Neuronal stem cell (in vitro differentiated cells): ENCODE measurements at regions not wholly inside any gene's neighbourhood (a gene's known extent, or its start where the extent isn't known, plus 50 kb on each side); places are given as distances from the start of the nearest gene placed in this dataset.

ENCODE experiments used
- DNase-seq: peaks from one replicate; pipeline ENCODE4 v3.0.0-alpha.2; 2013; ENCODE audit warnings: low spot score
- H2AFZ ChIP-seq: one replicate; pipeline ENCODE4 v1.6.1; 2013; ENCODE audit warnings: mild to moderate bottlenecking, low read length, inconsistent platforms
- H2AK5ac ChIP-seq: 2 replicates; pipeline ENCODE4 v1.6.1; 2013; ENCODE audit warnings: low read depth, mild to moderate bottlenecking, inconsistent platforms, low read length, moderate library complexity, mixed read lengths
- H2BK120ac ChIP-seq: 2 replicates; pipeline ENCODE4 v1.6.1; 2013; ENCODE audit warnings: low read depth, mild to moderate bottlenecking, inconsistent platforms, low read length, moderate library complexity, mixed read lengths
- H2BK12ac ChIP-seq: one replicate; pipeline ENCODE4 v1.6.1; 2013; ENCODE audit warnings: low read length, inconsistent platforms
- H2BK15ac ChIP-seq: 2 replicates; pipeline ENCODE4 v1.6.1; 2013; ENCODE audit warnings: mild to moderate bottlenecking, low read length, inconsistent platforms, mixed read lengths
- H2BK5ac ChIP-seq: one replicate; pipeline ENCODE4 v1.6.1; 2013; ENCODE audit warnings: inconsistent platforms, mild to moderate bottlenecking, low read length, moderate library complexity
- H3K14ac ChIP-seq: one replicate; pipeline ENCODE4 v1.6.1; 2013; ENCODE audit warnings: low read length, inconsistent platforms
- H3K18ac ChIP-seq: 2 replicates; pipeline ENCODE4 v1.6.1; 2013; ENCODE audit warnings: low read length, inconsistent platforms
- H3K23ac ChIP-seq: 2 replicates; pipeline ENCODE4 v1.6.1; 2013; ENCODE audit warnings: low read depth, mild to moderate bottlenecking, mixed read lengths, low read length, inconsistent platforms; ENCODE audit not compliant: poor library complexity
- H3K27ac ChIP-seq: replicated peaks from 3 replicates; pipeline ENCODE4 v1.5.1; 2013; ENCODE audit warnings: low read length, inconsistent platforms
- H3K27me3 ChIP-seq, 3 experiments: 2 replicates each; pipeline ENCODE4 v1.6.1; 2013; ENCODE audit warnings: low read length in 3 of 3, mild to moderate bottlenecking in 2 of 3, inconsistent platforms in 1 of 3, low read depth in 1 of 3, mixed read lengths in 1 of 3, moderate library complexity in 1 of 3; ENCODE audit not compliant: control insufficient read depth in 3 of 3, insufficient read depth in 3 of 3
- H3K36me3 ChIP-seq, 2 donors: replicated peaks in 1 of 2; 2 replicates each; pipeline ENCODE4 v1.6.1; 2013; ENCODE audit warnings: low read length in 2 of 2; ENCODE audit not compliant: control insufficient read depth in 2 of 2, insufficient read depth in 2 of 2
- H3K4ac ChIP-seq: 2 replicates; pipeline ENCODE4 v1.6.1; 2013; ENCODE audit warnings: inconsistent platforms, mild to moderate bottlenecking, low read length, moderate library complexity
- H3K4me1 ChIP-seq, 2 donors: 1 replicate in 1 of 2; 2 replicates in 1 of 2; pipeline ENCODE4 v1.6.1; 2013; ENCODE audit warnings: low read length in 2 of 2, low read depth in 1 of 2; ENCODE audit not compliant: control insufficient read depth in 2 of 2, insufficient read depth in 1 of 2
- H3K4me2 ChIP-seq: one replicate; pipeline ENCODE4 v1.6.1; 2013; ENCODE audit warnings: mild to moderate bottlenecking, low read length, inconsistent platforms; ENCODE audit not compliant: insufficient read depth, poor library complexity, severe bottlenecking
- H3K4me3 ChIP-seq, 2 donors: 2 replicates each; pipeline ENCODE4 v1.5.1; 2013; ENCODE audit warnings: low read length in 2 of 2, mild to moderate bottlenecking in 2 of 2, inconsistent platforms in 1 of 2, moderate library complexity in 1 of 2
- H3K79me1 ChIP-seq: one replicate; pipeline ENCODE4 v1.6.1; 2013; ENCODE audit warnings: low read depth, mild to moderate bottlenecking, inconsistent platforms, low read length, moderate library complexity
- H3K9ac ChIP-seq: one replicate; pipeline ENCODE4 v1.6.1; 2013; ENCODE audit warnings: mild to moderate bottlenecking, low read depth, low read length, inconsistent platforms; ENCODE audit not compliant: poor library complexity
- H3K9me3 ChIP-seq, 2 donors: replicated peaks in 1 of 2; 2 replicates each; pipeline versions ENCODE3 to v1.6.1; 2013; ENCODE audit warnings: low read length in 2 of 2, mild to moderate bottlenecking in 2 of 2, inconsistent platforms in 1 of 2, low read depth in 1 of 2, mixed read lengths in 1 of 2, moderate library complexity in 1 of 2; ENCODE audit not compliant: control insufficient read depth in 2 of 2, insufficient read depth in 1 of 2
- H4K8ac ChIP-seq: one replicate; pipeline ENCODE4 v1.6.1; 2013; ENCODE audit warnings: low read depth, mild to moderate bottlenecking, inconsistent platforms, low read length, moderate library complexity
- H4K91ac ChIP-seq: one replicate; pipeline ENCODE4 v1.6.1; 2013; ENCODE audit warnings: low read length, low read depth, mild to moderate bottlenecking, inconsistent platforms; ENCODE audit not compliant: poor library complexity
- WGBS, 2 donors: extraction: QIAGEN DNeasy Blood & Tissue Kit; methylation state at CpG; one replicate each; pipeline ENCODE4 v1.1.7; 2013; ENCODE audit warnings: missing lambda C conversion rate in 2 of 2, mixed read lengths in 1 of 2; ENCODE audit not compliant: insufficient read length in 2 of 2, insufficient replicate concordance in 1 of 2; ENCODE audit errors: extremely low coverage in 2 of 2; 5-methylcytosine and 5-hydroxymethylcytosine counted together

DNA sequence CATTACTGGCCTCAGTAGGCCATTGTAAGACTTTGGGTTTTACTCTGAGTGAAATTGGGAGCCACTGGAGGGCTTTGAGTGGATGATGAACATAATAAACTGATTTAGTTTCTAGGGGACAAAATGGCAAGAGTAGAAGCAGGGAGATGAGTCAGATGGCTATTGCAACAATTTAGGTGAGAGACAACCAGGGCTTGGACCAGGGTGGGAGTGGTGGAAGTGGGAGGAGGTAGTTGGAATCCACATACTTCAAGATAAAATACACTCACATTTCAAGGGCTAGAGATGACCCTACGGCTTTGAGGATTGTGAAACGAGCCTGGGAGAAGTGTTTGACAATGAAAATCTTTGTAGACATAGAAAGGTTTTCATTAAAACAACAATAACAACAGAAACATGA is 136.3 kb downstream of the ACTBL2 start:
- Histone ChIP-seq H3K23ac (no peak overlapping the region), H3K36me3 (no peaks in the 10 kb centered on the region), H3K9me3 (peaks cover 0 to 2% of the 10 kb centered on the region in 2 donors), H2BK15ac (no peak overlapping the region), H3K4me3 (no peak overlapping the region), H3K79me1 (no peaks in the 10 kb centered on the region), H3K9ac (no peak overlapping the region), H2AFZ (no peak overlapping the region), H2BK120ac (no peak overlapping the region), H3K18ac (no peak overlapping the region), H3K4me1 (no peaks in the 10 kb centered on the region), H3K4ac (no peak overlapping the region), H3K27me3 (peaks cover 0 to 8% (median 0%) of the 10 kb centered on the region in 3 experiments), H2BK12ac (no peak overlapping the region), H2AK5ac (no peak overlapping the region), H3K4me2 (no peak overlapping the region), H4K91ac (no peak overlapping the region), H4K8ac (no peak overlapping the region), H3K14ac (no peak overlapping the region), H2BK5ac (no peak overlapping the region), H3K27ac (no peak overlapping the region)
- WGBS, 2 donors: no CpG with 5 or more reads among the region's 2 CpGs
- no peak for DNase-seq

DNA sequence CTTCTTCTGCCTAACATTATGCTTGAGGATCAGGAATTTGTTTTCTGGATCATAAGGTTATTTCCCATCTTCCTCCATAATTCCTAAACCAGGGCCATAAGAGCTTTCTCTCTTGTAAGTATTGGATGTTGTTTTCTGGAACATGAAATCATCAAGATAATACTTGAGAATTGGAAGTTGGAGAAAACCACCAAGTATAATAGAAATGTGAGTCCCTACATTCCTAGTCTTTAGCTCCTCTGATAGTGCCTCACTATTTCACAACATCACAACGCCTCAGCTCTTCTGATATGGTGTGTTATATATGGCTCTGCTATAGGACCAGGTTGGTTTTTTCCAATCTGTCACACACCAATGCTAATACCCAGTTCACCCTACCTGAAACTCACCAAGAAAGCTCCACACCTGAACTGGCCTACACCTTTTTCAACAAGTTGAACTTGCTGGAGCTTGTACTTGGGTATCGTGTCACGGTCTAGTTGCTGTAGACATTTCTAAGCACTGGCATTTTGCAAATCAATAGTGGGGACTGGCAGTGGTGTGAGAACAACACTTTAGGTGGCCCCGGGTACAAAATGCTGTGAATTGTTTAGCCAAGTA is 141.1 kb downstream of the ACTBL2 start:
- Histone ChIP-seq H3K4ac (no peak overlapping the region), H2BK15ac (no peak overlapping the region), H3K9me3 (no peaks in the 10 kb centered on the region), H2BK120ac (no peak overlapping the region), H2AFZ (no peak overlapping the region), H2BK12ac (no peak overlapping the region), H2BK5ac (no peak overlapping the region), H3K9ac (no peak overlapping the region), H3K23ac (no peak overlapping the region), H3K4me2 (no peak overlapping the region), H3K36me3 (no peaks in the 10 kb centered on the region), H3K4me3 (no peak overlapping the region), H3K27ac (no peak overlapping the region), H2AK5ac (no peak overlapping the region), H3K79me1 (no peaks in the 10 kb centered on the region), H4K8ac (no peak overlapping the region), H3K27me3 (no peaks in the 10 kb centered on the region), H3K4me1 (no peaks in the 10 kb centered on the region), H3K18ac (no peak overlapping the region), H4K91ac (no peak overlapping the region), H3K14ac (no peak overlapping the region)
- no CpG with 5 or more reads among the region's 4 CpGs for WGBS, 2 donors
- DNase-seq: no peak

DNA sequence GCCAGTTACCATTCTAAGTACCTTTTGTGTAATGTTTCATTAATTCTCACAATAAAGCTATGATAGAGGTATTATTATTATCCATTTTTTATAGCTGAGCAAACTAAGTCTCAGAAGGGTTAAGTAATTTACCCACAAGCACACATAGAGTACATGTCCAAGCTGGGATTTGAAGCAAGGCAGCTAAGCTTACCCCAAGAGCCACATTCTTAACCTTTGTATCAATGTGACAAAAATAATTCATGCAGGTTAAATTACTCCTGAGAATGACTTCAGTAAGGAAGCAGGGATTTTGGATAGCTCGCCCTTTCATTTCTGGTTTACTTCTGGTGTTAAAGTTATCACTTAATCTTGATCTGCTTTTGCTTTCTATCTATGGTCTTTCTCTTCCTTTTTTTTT is 141.9 kb downstream of the ACTBL2 start:
- Histone ChIP-seq H3K79me1 (no peaks in the 10 kb centered on the region), H3K18ac (no peak overlapping the region), H2AFZ (no peak overlapping the region), H4K8ac (no peak overlapping the region), H3K9me3 (no peaks in the 10 kb centered on the region), H3K9ac (no peak overlapping the region), H3K27me3 (no peaks in the 10 kb centered on the region), H2BK15ac (no peak overlapping the region), H3K36me3 (no peaks in the 10 kb centered on the region), H2BK120ac (no peak overlapping the region), H2BK12ac (no peak overlapping the region), H2AK5ac (no peak overlapping the region), H4K91ac (no peak overlapping the region), H3K4ac (no peak overlapping the region), H3K4me1 (no peaks in the 10 kb centered on the region), H3K27ac (no peak overlapping the region), H3K23ac (no peak overlapping the region), H3K4me2 (no peak overlapping the region), H3K14ac (no peak overlapping the region), H3K4me3 (no peak overlapping the region), H2BK5ac (no peak overlapping the region)
- no peak for DNase-seq
- whole genome bisulfite sequencing, 2 donors: no CpG with 5 or more reads among the region's 1 CpG

DNA sequence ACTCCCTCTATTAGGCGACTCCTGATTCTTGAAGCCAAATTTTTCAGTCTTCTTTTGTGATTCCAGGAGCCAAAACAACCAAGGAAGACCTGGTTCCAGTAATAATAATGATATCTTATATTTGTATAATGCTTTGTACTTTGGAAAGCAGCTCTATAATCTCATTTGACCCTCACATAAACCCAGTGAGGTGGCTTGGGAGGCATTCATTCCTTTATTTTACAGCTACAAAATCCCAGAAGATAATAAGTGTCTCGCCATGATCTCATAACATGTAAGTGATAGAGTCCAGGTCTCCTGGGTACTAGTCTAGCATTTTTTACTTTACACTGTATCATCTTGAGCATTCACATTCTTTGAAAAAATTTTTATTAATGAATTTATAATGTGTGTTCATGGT is 143.1 kb downstream of the ACTBL2 start:
- H3K79me1 ChIP-seq: no peaks in the 10 kb centered on the region
- H2BK12ac ChIP-seq: no peak overlapping the region
- no peak overlapping the region for H3K4ac ChIP-seq
- DNase-seq: no peak
- no peak overlapping the region for H2BK15ac ChIP-seq
- no peaks in the 10 kb centered on the region for H3K27me3 ChIP-seq
- H3K14ac ChIP-seq: no peak overlapping the region
- no peak overlapping the region for H3K23ac ChIP-seq
- no peaks in the 10 kb centered on the region for H3K9me3 ChIP-seq
- no peak overlapping the region for H3K4me2 ChIP-seq
- H4K8ac ChIP-seq: no peak overlapping the region
- no peaks in the 10 kb centered on the region for H3K4me1 ChIP-seq
- no peak overlapping the region for H3K27ac ChIP-seq
- no peak overlapping the region for H2BK120ac ChIP-seq
- no peaks in the 10 kb centered on the region for H3K36me3 ChIP-seq
- H2AK5ac ChIP-seq: no peak overlapping the region
- H3K4me3 ChIP-seq: no peak overlapping the region
- H2AFZ ChIP-seq: no peak overlapping the region
- no peak overlapping the region for H3K18ac ChIP-seq
- H4K91ac ChIP-seq: no peak overlapping the region
- no peak overlapping the region for H2BK5ac ChIP-seq
- WGBS, 2 donors: no CpG with 5 or more reads among the region's 2 CpGs
- H3K9ac ChIP-seq: no peak overlapping the region
